Astrocyte (in vitro differentiated cells and primary cell): ENCODE measurements at regions not wholly inside any gene's neighbourhood (a gene's known extent, or its start where the extent isn't known, plus 50 kb on each side); places are given as distances from the start of the nearest gene placed in this dataset.

Experiments used
- DNase-seq: peaks from one replicate; pipeline ENCODE4 v3.0.0-alpha.2; 2010; ENCODE audit warnings: low read depth
- FAIRE-seq: peaks from 2 replicates; lab custom pipeline; 2011; peaks lifted over from hg19 to GRCh38; lab: Jason Lieb, UNC
- H2AFZ ChIP-seq: 2 replicates; pipeline ENCODE4 v1.6.0; 2012; ENCODE audit warnings: low read depth, low read length, inconsistent platforms
- H3K27ac ChIP-seq: 2 replicates; pipeline ENCODE4 v1.5.1; 2011; ENCODE audit warnings: low read depth, low read length, inconsistent platforms
- H3K27me3 ChIP-seq: 2 replicates; pipeline ENCODE4 v1.6.0; 2011; ENCODE audit warnings: low read length, inconsistent platforms; ENCODE audit not compliant: insufficient read depth
- H3K36me3 ChIP-seq: 2 replicates; pipeline ENCODE4 v1.5.1; 2011; ENCODE audit warnings: low read length, inconsistent platforms; ENCODE audit not compliant: insufficient read depth
- H3K4me1 ChIP-seq: 2 replicates; pipeline ENCODE4 v1.5.1; 2011; ENCODE audit warnings: low read length, inconsistent platforms; ENCODE audit not compliant: insufficient read depth
- H3K4me2 ChIP-seq: 2 replicates; pipeline ENCODE4 v1.6.0; 2012; ENCODE audit warnings: low read length, inconsistent platforms
- H3K4me3 ChIP-seq: 2 replicates; pipeline ENCODE4 v1.5.1; 2011; ENCODE audit warnings: low read depth, mild to moderate bottlenecking, low read length, inconsistent platforms; ENCODE audit not compliant: insufficient read depth
- H3K79me2 ChIP-seq: 2 replicates; pipeline ENCODE4 v1.6.0; 2012; ENCODE audit warnings: mild to moderate bottlenecking, low read length, inconsistent platforms; ENCODE audit not compliant: insufficient read depth
- H3K9ac ChIP-seq: 2 replicates; pipeline ENCODE4 v1.6.0; 2012; ENCODE audit warnings: mild to moderate bottlenecking, low read length, inconsistent platforms
- H3K9me3 ChIP-seq: 2 replicates; pipeline ENCODE4 v1.5.1; 2012; ENCODE audit warnings: low read depth, mild to moderate bottlenecking, low read length, inconsistent platforms; ENCODE audit not compliant: insufficient read depth
- H4K20me1 ChIP-seq: 2 replicates; pipeline ENCODE4 v1.6.0; 2012; ENCODE audit warnings: low read length, inconsistent platforms; ENCODE audit not compliant: insufficient read depth
- H3K27ac Mint-ChIP-seq: one replicate; pipeline ENCODE4 v1.8.0; 2021; ENCODE audit warnings: mild to moderate bottlenecking, mixed read lengths; ENCODE audit not compliant: unreplicated experiment
- H3K27me3 Mint-ChIP-seq: one replicate; pipeline ENCODE4 v1.8.0; 2021; ENCODE audit warnings: low read depth, mixed read lengths; ENCODE audit not compliant: unreplicated experiment
- H3K36me3 Mint-ChIP-seq: one replicate; pipeline ENCODE4 v1.8.0; 2021; ENCODE audit warnings: low read depth, mixed read lengths; ENCODE audit not compliant: unreplicated experiment
- H3K4me1 Mint-ChIP-seq: one replicate; pipeline ENCODE4 v1.8.0; 2021; ENCODE audit warnings: low read depth, mixed read lengths; ENCODE audit not compliant: unreplicated experiment
- H3K4me3 Mint-ChIP-seq: one replicate; pipeline ENCODE4 v1.8.0; 2021; ENCODE audit warnings: mild to moderate bottlenecking, moderate library complexity, mixed read lengths; ENCODE audit not compliant: unreplicated experiment
- H3K9me3 Mint-ChIP-seq: one replicate; pipeline ENCODE4 v1.8.0; 2021; ENCODE audit warnings: mild to moderate bottlenecking, mixed read lengths; ENCODE audit not compliant: unreplicated experiment
- EZH2 ChIP-seq: IDR thresholded peaks from 2 replicates; pipeline ENCODE4 v1.6.1; 2012; ENCODE audit warnings: mild to moderate bottlenecking, low read length, inconsistent platforms; ENCODE audit not compliant: insufficient read depth
- TF ChIP-seq, protein P1 (sequence below): IDR thresholded peaks from 2 replicates; pipeline ENCODE4 v1.5.1; 2011; ENCODE audit warnings: low read depth, mild to moderate bottlenecking, inconsistent platforms, low read length, moderate library complexity; ENCODE audit not compliant: insufficient read depth

GRCh38 chr7:32191305-32191704, 121.1 kb upstream of the PDE1C start:
- Mint-ChIP-seq H3K27ac (no peak overlapping the region), H3K27me3 (no peaks in the 10 kb centered on the region), H3K9me3 (peaks cover 5% of the 10 kb centered on the region), H3K4me1 (no peaks in the 10 kb centered on the region), H3K4me3 (no peak overlapping the region), H3K36me3 (no peaks in the 10 kb centered on the region)
- Histone ChIP-seq H2AFZ (no peak overlapping the region), H3K4me2 (no peak overlapping the region), H3K4me1 (no peaks in the 10 kb centered on the region), H3K4me3 (no peak overlapping the region), H3K79me2 (no peaks in the 10 kb centered on the region), H3K27me3 (no peaks in the 10 kb centered on the region), H3K36me3 (no peaks in the 10 kb centered on the region), H3K27ac (no peak overlapping the region), H3K9ac (no peak overlapping the region), H3K9me3 (no peaks in the 10 kb centered on the region), H4K20me1 (no peaks in the 10 kb centered on the region)
- no peak for DNase-seq
- no peak for TF ChIP-seq EZH2
- TF ChIP-seq, protein P1, sequence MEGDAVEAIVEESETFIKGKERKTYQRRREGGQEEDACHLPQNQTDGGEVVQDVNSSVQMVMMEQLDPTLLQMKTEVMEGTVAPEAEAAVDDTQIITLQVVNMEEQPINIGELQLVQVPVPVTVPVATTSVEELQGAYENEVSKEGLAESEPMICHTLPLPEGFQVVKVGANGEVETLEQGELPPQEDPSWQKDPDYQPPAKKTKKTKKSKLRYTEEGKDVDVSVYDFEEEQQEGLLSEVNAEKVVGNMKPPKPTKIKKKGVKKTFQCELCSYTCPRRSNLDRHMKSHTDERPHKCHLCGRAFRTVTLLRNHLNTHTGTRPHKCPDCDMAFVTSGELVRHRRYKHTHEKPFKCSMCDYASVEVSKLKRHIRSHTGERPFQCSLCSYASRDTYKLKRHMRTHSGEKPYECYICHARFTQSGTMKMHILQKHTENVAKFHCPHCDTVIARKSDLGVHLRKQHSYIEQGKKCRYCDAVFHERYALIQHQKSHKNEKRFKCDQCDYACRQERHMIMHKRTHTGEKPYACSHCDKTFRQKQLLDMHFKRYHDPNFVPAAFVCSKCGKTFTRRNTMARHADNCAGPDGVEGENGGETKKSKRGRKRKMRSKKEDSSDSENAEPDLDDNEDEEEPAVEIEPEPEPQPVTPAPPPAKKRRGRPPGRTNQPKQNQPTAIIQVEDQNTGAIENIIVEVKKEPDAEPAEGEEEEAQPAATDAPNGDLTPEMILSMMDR, result no peak
- no peak for FAIRE-seq

DNA sequence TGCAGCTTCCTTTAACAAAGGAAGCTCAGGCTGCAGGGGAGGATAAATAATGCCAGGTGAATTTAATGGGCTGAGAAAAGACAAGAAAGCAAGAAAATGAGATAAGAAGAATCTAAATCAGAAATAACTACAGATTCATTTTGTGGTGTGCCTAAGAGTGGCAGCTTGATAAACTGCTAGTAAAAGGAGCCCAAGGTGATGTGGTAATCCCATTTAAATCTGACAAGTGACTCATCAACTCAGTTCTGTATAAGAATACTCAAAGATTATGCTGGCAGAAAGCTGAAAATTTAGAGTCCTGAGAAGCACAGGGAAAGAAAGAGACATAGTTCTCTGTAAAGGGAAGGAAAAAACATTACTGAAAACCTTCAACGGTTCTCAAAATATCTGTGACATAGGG, 109.4 kb upstream of the PDE1C start:
- DNase-seq (peak; percentile 69), FAIRE-seq (no peak)
- H3K9ac ChIP-seq, result no peak overlapping the region
- Mint-ChIP-seq H3K9me3 (peaks cover 9% of the 10 kb centered on the region), H3K4me1 (peaks cover 4% of the 10 kb centered on the region), H3K36me3 (no peaks in the 10 kb centered on the region), H3K4me3 (no peak overlapping the region), H3K27ac (no peak overlapping the region), H3K27me3 (no peaks in the 10 kb centered on the region)
- no peak overlapping the region for H2AFZ ChIP-seq
- H3K4me2 ChIP-seq, result no peak overlapping the region
- no peaks in the 10 kb centered on the region for H3K9me3 ChIP-seq
- no peaks in the 10 kb centered on the region for H4K20me1 ChIP-seq
- H3K27ac ChIP-seq, result no peak overlapping the region
- TF ChIP-seq EZH2, result no peak
- TF ChIP-seq, protein P1, result no peak
- no peaks in the 10 kb centered on the region for H3K79me2 ChIP-seq
- no peaks in the 10 kb centered on the region for H3K36me3 ChIP-seq
- no peaks in the 10 kb centered on the region for H3K27me3 ChIP-seq
- H3K4me1 ChIP-seq, result no peaks in the 10 kb centered on the region
- H3K4me3 ChIP-seq, result no peak overlapping the region

- H3K4me3 ChIP-seq, result no peak overlapping the region
- H2AFZ ChIP-seq, result no peak overlapping the region
- no peak overlapping the region for H3K9ac ChIP-seq
- FAIRE-seq (no peak), DNase-seq (no peak)
- no peak overlapping the region for H3K4me3 Mint-ChIP-seq
- H3K36me3 Mint-ChIP-seq, result no peaks in the 10 kb centered on the region
- H3K27ac ChIP-seq, result no peak overlapping the region
- peaks cover 9% of the 10 kb centered on the region for H3K9me3 Mint-ChIP-seq
- no peak overlapping the region for H3K27ac Mint-ChIP-seq
- H3K9me3 ChIP-seq, result no peaks in the 10 kb centered on the region
- no peaks in the 10 kb centered on the region for H3K27me3 Mint-ChIP-seq
- no peaks in the 10 kb centered on the region for H3K27me3 ChIP-seq
- no peak overlapping the region for H3K4me2 ChIP-seq
- H3K4me1 ChIP-seq, result no peaks in the 10 kb centered on the region
- TF ChIP-seq EZH2, result no peak
- TF ChIP-seq, protein P1, result no peak
- no peaks in the 10 kb centered on the region for H3K79me2 ChIP-seq
- no peaks in the 10 kb centered on the region for H4K20me1 ChIP-seq
- no peaks in the 10 kb centered on the region for H3K36me3 ChIP-seq
- H3K4me1 Mint-ChIP-seq, result peaks cover 4% of the 10 kb centered on the region
Observed at GRCh38 chr7:32178677-32179366, 108.6 kb upstream of the PDE1C start.
